Stimulated activated CD8-positive, alpha-beta memory T cell treated with anti-CD3 and anti-CD28 coated beads, Interleukin-15, amount 100 ng/mL, for 48 hours (primary cell): ENCODE measurements at regions not wholly inside any gene's neighbourhood (a gene's known extent, or its start where the extent isn't known, plus 50 kb on each side); places are given as distances from the start of the nearest gene placed in this dataset.

Experiments used
- DNase-seq, 2 donors: peaks; one replicate each; pipeline ENCODE4 v3.0.0-alpha.2; 2020; ENCODE audit warnings: low read depth in 2 of 2

GRCh38 chr1:56390934-56391731 is 188.2 kb downstream of the PLPP3 start:
- no peak for DNase-seq

- no peak for DNase-seq
Observed at GRCh38 chr1:56390232-56390867, 189.0 kb downstream of the PLPP3 start.

GRCh38 chr1:56389813-56390212 is 189.6 kb downstream of the PLPP3 start:
- DNase-seq: no peak

- DNase-seq: no peak
Observed at GRCh38 chr1:56387071-56387740, 192.2 kb downstream of the PLPP3 start.

GRCh38 chr1:56385314-56385713 is 194.0 kb downstream of the PLPP3 start:
- DNase-seq: no peak

GRCh38 chr1:56382929-56383328 is 196.4 kb downstream of the PLPP3 start:
- no peak for DNase-seq

- DNase-seq: no peak
Observed at GRCh38 chr1:56380531-56380930, 198.8 kb downstream of the PLPP3 start.

GRCh38 chr1:56378341-56379070 is 200.9 kb downstream of the PLPP3 start:
- DNase-seq: no peak

- no peak for DNase-seq
Observed at GRCh38 chr1:56377431-56377830, 201.9 kb downstream of the PLPP3 start.

GRCh38 chr1:56376188-56376984 is 203.0 kb downstream of the PLPP3 start:
- no peak for DNase-seq

GRCh38 chr1:56375326-56375804 is 204.0 kb downstream of the PLPP3 start:
- no peak for DNase-seq

GRCh38 chr1:56374026-56374974 is 205.1 kb downstream of the PLPP3 start:
- no peak for DNase-seq

GRCh38 chr1:56370513-56370912 is 208.8 kb downstream of the PLPP3 start:
- no peak for DNase-seq

GRCh38 chr1:56363007-56363770 is 216.2 kb downstream of the PLPP3 start:
- DNase-seq: no peak

- no peak for DNase-seq
Observed at GRCh38 chr1:56360021-56360420, 219.3 kb downstream of the PLPP3 start.

GRCh38 chr1:56359056-56359455 is 220.3 kb downstream of the PLPP3 start:
- DNase-seq: no peak

GRCh38 chr1:56357927-56358690 is 221.3 kb downstream of the PLPP3 start:
- no peak for DNase-seq

GRCh38 chr1:56356376-56356990 is 222.9 kb downstream of the PLPP3 start:
- no peak for DNase-seq
